ENCODE measurements at regions not wholly inside any gene's neighbourhood (a gene's known extent, or its start where the extent isn't known, plus 50 kb on each side); places are given as distances from the start of the nearest gene placed in this dataset.

- no peak for TF ChIP-seq SRF (IDR thresholded peaks at IDR 0.05; ENCODE audit: low read depth, low read length)
- no peak for TF ChIP-seq CTCF (IDR thresholded peaks at IDR 0.05; ENCODE audit: control extremely low read depth in 1 of 3, insufficient read depth in 1 of 3, low read depth in 1 of 3, low read length in 3 of 3)
- no peak for TF ChIP-seq KDM5A (IDR thresholded peaks at IDR 0.05; ENCODE audit: low read length)
- no peak for TF ChIP-seq POLR2A (IDR thresholded peaks at IDR 0.05; ENCODE audit: control extremely low read depth in 1 of 2, low read depth in 2 of 2, low read length in 2 of 2)
Measured at GRCh38 chr6:102415891-102416290, 1022.4 kb downstream of the GRIK2 start (continued).

Measured in H1 (cell line).